Colonic mucosa (tissue), 4 donors: ENCODE measurements at regions not wholly inside any gene's neighbourhood (a gene's known extent, or its start where the extent isn't known, plus 50 kb on each side); places are given as distances from the start of the nearest gene placed in this dataset.

Experiments used
- DNase-seq: peaks from one replicate; pipeline ENCODE4 v3.0.0-alpha.2; 2020
- H3K27ac ChIP-seq: fragments of 200-600 bp; one replicate; pipeline ENCODE4 v1.8.0; 2021
- H3K27me3 ChIP-seq: fragments of 200-600 bp; one replicate; pipeline ENCODE4 v1.8.0; 2021
- H3K36me3 ChIP-seq: fragments of 200-600 bp; one replicate; pipeline ENCODE4 v1.8.0; 2021
- H3K4me1 ChIP-seq: fragments of 200-600 bp; one replicate; pipeline ENCODE4 v1.8.0; 2021; ENCODE audit warnings: mild to moderate bottlenecking
- H3K4me3 ChIP-seq: fragments of 200-600 bp; one replicate; pipeline ENCODE4 v1.8.0; 2021
- H3K9ac ChIP-seq, 2 donors: one replicate each; pipeline ENCODE4 v1.7.0; 2013; ENCODE audit warnings: control low read depth in 2 of 2, low read depth in 2 of 2, low read length in 2 of 2
- H3K9me3 ChIP-seq: fragments of 200-600 bp; one replicate; pipeline ENCODE4 v1.8.0; 2021
- CTCF ChIP-seq: fragments of 200-600 bp; IDR thresholded peaks from one replicate; pipeline ENCODE4 v1.8.0; 2022; ENCODE audit warnings: antibody characterized with exemption, mild to moderate bottlenecking
- intact Hi-C: fragments of 100-400 bp; cut with DNase I; formaldehyde crosslinking; loops from one replicate; pipeline ENCODE4 v1.14.1; 2022
- donor health status: healthy.
- donor health status: DM: no; HTN: no; CAD: no.
- donor health status: DM: no; HTN: no; CAD: no.

- no peak overlapping the region for H3K9ac ChIP-seq
- intact Hi-C loops: no loop called here
- no peaks in the 10 kb centered on the region for H3K36me3 ChIP-seq
- H3K27me3 ChIP-seq: no peaks in the 10 kb centered on the region
- H3K4me3 ChIP-seq: no peak overlapping the region
- no peak for DNase-seq
- no peak overlapping the region for H3K27ac ChIP-seq
- no peaks in the 10 kb centered on the region for H3K4me1 ChIP-seq
- H3K9me3 ChIP-seq: no peaks in the 10 kb centered on the region
- no peak for TF ChIP-seq CTCF
Observed at GRCh38 chr14:34005901-34006300, 55.0 kb upstream of the EGLN3 start.

GRCh38 chr14:34004881-34005280 is 54.0 kb upstream of the EGLN3 start:
- no peaks in the 10 kb centered on the region for H3K9me3 ChIP-seq
- H3K4me3 ChIP-seq: no peak overlapping the region
- intact Hi-C loops: no loop called here
- no peak for DNase-seq
- no peak overlapping the region for H3K9ac ChIP-seq
- H3K4me1 ChIP-seq: no peaks in the 10 kb centered on the region
- no peak for TF ChIP-seq CTCF
- no peaks in the 10 kb centered on the region for H3K27me3 ChIP-seq
- no peak overlapping the region for H3K27ac ChIP-seq
- H3K36me3 ChIP-seq: no peaks in the 10 kb centered on the region

GRCh38 chr14:34003691-34004090 is 52.8 kb upstream of the EGLN3 start:
- no peak overlapping the region for H3K4me3 ChIP-seq
- no peaks in the 10 kb centered on the region for H3K36me3 ChIP-seq
- no peaks in the 10 kb centered on the region for H3K9me3 ChIP-seq
- no peak overlapping the region for H3K27ac ChIP-seq
- no peak for TF ChIP-seq CTCF
- no peaks in the 10 kb centered on the region for H3K4me1 ChIP-seq
- intact Hi-C loops: no loop called here
- no peak overlapping the region for H3K9ac ChIP-seq
- no peak for DNase-seq
- no peaks in the 10 kb centered on the region for H3K27me3 ChIP-seq

- no peak overlapping the region for H3K27ac ChIP-seq
- intact Hi-C loops: no loop called here
- no peak overlapping the region for H3K9ac ChIP-seq
- TF ChIP-seq CTCF: no peak
- H3K27me3 ChIP-seq: no peaks in the 10 kb centered on the region
- no peaks in the 10 kb centered on the region for H3K4me1 ChIP-seq
- DNase-seq: no peak
- no peak overlapping the region for H3K4me3 ChIP-seq
- H3K9me3 ChIP-seq: no peaks in the 10 kb centered on the region
- H3K36me3 ChIP-seq: no peaks in the 10 kb centered on the region
Observed at GRCh38 chr14:34003082-34003668, 52.3 kb upstream of the EGLN3 start.
